Uterus (tissue), 2 donors: ENCODE measurements at regions not wholly inside any gene's neighbourhood (a gene's known extent, or its start where the extent isn't known, plus 50 kb on each side); places are given as distances from the start of the nearest gene placed in this dataset.

Source experiments
- POLR2A ChIP-seq, 2 donors: fragments of 450-650 bp; IDR thresholded peaks; one replicate each; pipeline ENCODE4 v1.6.1; 2016; ENCODE audit warnings: antibody characterized with exemption in 2 of 2, mild to moderate bottlenecking in 1 of 2, moderate library complexity in 1 of 2
- TF ChIP-seq, protein P1 (sequence below), 4 experiments: fragments of 200-600 bp in 2 of 4; fragments of 450-650 bp in 2 of 4; sonication (generic) in 2 of 4; IDR thresholded peaks; one replicate each; pipeline ENCODE4 v1.5.1; 2016 to 2019; ENCODE audit warnings: antibody characterized with exemption in 4 of 4, mild to moderate bottlenecking in 2 of 4, moderate library complexity in 1 of 4

DNA sequence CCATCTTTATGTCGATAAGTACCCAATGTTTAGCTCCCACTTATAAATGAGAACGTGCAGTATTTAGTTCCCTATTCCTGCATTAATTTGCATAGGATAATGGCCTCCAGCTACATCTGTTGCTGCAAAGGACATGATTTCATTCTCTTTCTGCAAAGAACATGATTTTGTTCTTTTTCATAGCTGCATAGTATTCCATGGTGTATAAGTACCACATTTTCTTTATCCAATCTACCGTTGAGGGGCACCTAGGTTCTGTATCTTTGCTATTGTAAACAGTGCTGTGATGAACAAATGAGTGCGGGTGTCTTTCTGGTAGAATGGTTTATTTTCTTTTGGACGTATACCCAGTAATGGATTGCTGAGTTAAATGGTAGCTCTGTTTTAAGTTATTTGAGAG lies 63.0 kb downstream of the HLX start:
- TF ChIP-seq, protein P1, sequence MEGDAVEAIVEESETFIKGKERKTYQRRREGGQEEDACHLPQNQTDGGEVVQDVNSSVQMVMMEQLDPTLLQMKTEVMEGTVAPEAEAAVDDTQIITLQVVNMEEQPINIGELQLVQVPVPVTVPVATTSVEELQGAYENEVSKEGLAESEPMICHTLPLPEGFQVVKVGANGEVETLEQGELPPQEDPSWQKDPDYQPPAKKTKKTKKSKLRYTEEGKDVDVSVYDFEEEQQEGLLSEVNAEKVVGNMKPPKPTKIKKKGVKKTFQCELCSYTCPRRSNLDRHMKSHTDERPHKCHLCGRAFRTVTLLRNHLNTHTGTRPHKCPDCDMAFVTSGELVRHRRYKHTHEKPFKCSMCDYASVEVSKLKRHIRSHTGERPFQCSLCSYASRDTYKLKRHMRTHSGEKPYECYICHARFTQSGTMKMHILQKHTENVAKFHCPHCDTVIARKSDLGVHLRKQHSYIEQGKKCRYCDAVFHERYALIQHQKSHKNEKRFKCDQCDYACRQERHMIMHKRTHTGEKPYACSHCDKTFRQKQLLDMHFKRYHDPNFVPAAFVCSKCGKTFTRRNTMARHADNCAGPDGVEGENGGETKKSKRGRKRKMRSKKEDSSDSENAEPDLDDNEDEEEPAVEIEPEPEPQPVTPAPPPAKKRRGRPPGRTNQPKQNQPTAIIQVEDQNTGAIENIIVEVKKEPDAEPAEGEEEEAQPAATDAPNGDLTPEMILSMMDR (IDR thresholded peaks at IDR 0.05) = no peak
- TF ChIP-seq POLR2A (IDR thresholded peaks at IDR 0.05) = no peak
